K562 (cell line): ENCODE measurements at regions not wholly inside any gene's neighbourhood (a gene's known extent, or its start where the extent isn't known, plus 50 kb on each side); places are given as distances from the start of the nearest gene placed in this dataset.

Experiments
- COPS2 ChIP-seq: fragments of 450-650 bp; conservative IDR thresholded peaks from 2 replicates; pipeline ENCODE4 v1.6.1; 2016; ENCODE audit warnings: mild to moderate bottlenecking, moderate library complexity
- EP300 ChIP-seq: IDR thresholded peaks from 2 replicates; pipeline ENCODE4 v1.6.1; 2012; ENCODE audit warnings: low read length, improper control_type of control experiment
- GATAD2B ChIP-seq: fragments of 450-650 bp; IDR thresholded peaks from 2 replicates; pipeline ENCODE4 v1.6.1; 2017; ENCODE audit warnings: mild to moderate bottlenecking, borderline replicate concordance
- MCM2 ChIP-seq: fragments of 450-650 bp; IDR thresholded peaks from 2 replicates; pipeline ENCODE4 v1.6.1; 2017; ENCODE audit warnings: low read depth, mild to moderate bottlenecking
- NFIC ChIP-seq: fragments of 450-650 bp; IDR thresholded peaks from 2 replicates; pipeline ENCODE4 v1.6.1; 2017; ENCODE audit warnings: mild to moderate bottlenecking, inconsistent platforms
- NR2F6 ChIP-seq: fragments of 450-650 bp; formaldehyde crosslinking; IDR thresholded peaks from 2 replicates; pipeline ENCODE4 v1.4.0; 2020; ENCODE audit warnings: mild to moderate bottlenecking
- POLR2AphosphoS5 ChIP-seq: IDR thresholded peaks from 2 replicates; pipeline ENCODE4 v1.6.1; 2011; ENCODE audit warnings: mild to moderate bottlenecking, low read depth, low read length, moderate library complexity; ENCODE audit not compliant: control insufficient read depth, insufficient read depth
- PRMT5 ChIP-seq: sonication (generic); formaldehyde crosslinking; IDR thresholded peaks from 2 replicates; pipeline ENCODE4 v1.5.0; 2020; ENCODE audit warnings: missing genetic modification reagents
- SPI1 ChIP-seq: IDR thresholded peaks from 2 replicates; pipeline ENCODE4 v1.6.1; 2011; ENCODE audit warnings: low read depth, low read length, control low read depth, borderline replicate concordance
- STAG1 ChIP-seq: sonication (generic); formaldehyde crosslinking; IDR thresholded peaks from 2 replicates; pipeline ENCODE4 v1.5.0; 2020; ENCODE audit warnings: missing genetic modification reagents, borderline replicate concordance
- YY1 ChIP-seq, 3 experiments: IDR thresholded peaks; 2 replicates each; pipeline ENCODE4 v1.6.1; 2011; ENCODE audit warnings: low read length in 2 of 3, mild to moderate bottlenecking in 2 of 3, moderate library complexity in 2 of 3, borderline replicate concordance in 1 of 3, control low read depth in 1 of 3, low read depth in 1 of 3; ENCODE audit not compliant: insufficient read depth in 3 of 3, insufficient replicate concordance in 2 of 3, control insufficient read depth in 1 of 3, insufficient read length in 1 of 3; ENCODE audit errors: extremely low read depth in 1 of 3
- ZC3H11A ChIP-seq: IDR thresholded peaks from 2 replicates; pipeline ENCODE4 v1.6.1; 2012; ENCODE audit warnings: low read depth, low read length, improper control_type of control experiment
- ZNF121 ChIP-seq: sonication (generic); formaldehyde crosslinking; conservative IDR thresholded peaks from 2 replicates; pipeline ENCODE4 v1.8.0; 2022; ENCODE audit warnings: missing genetic modification reagents
- ZNF197 ChIP-seq: fragments of 200-800 bp; sonication (Bioruptor generic); IDR thresholded peaks from 2 replicates; pipeline ENCODE4 v1.6.1; 2016; ENCODE audit warnings: low read depth, missing genetic modification characterization, missing compliant biosample characterization
- ZNF584 ChIP-seq: fragments of 200-800 bp; sonication (Bioruptor generic); IDR thresholded peaks from 2 replicates; pipeline ENCODE4 v1.6.1; 2016; ENCODE audit warnings: low read depth, mild to moderate bottlenecking, missing genetic modification characterization, missing compliant biosample characterization
- ZNF668 ChIP-seq: fragments of 250-450 bp; sonication (Bioruptor Pico); IDR thresholded peaks from 2 replicates; pipeline ENCODE4 v1.8.0; 2022; ENCODE audit warnings: mild to moderate bottlenecking, inconsistent platforms
- ZNF79 ChIP-seq: fragments of 250-450 bp; sonication (Bioruptor Pico); IDR thresholded peaks from 2 replicates; pipeline ENCODE4 v1.4.0; 2020; ENCODE audit warnings: low read depth, mild to moderate bottlenecking, moderate library complexity
- TF ChIP-seq, protein P1 (sequence below): fragments of 250-450 bp; sonication (Bioruptor Pico); IDR thresholded peaks from 2 replicates; pipeline ENCODE4 v1.5.0; 2021; ENCODE audit warnings: mild to moderate bottlenecking, moderate library complexity
- TF ChIP-seq, protein P2 (sequence below): fragments of 450-650 bp; IDR thresholded peaks from 2 replicates; pipeline ENCODE4 v1.6.1; 2018; ENCODE audit not compliant: partially characterized antibody
- TF ChIP-seq, protein P3 (sequence below): sonication (generic); formaldehyde crosslinking; IDR thresholded peaks from 2 replicates; pipeline ENCODE4 v1.8.0; 2022; ENCODE audit warnings: missing genetic modification reagents, mild to moderate bottlenecking, borderline replicate concordance

DNA sequence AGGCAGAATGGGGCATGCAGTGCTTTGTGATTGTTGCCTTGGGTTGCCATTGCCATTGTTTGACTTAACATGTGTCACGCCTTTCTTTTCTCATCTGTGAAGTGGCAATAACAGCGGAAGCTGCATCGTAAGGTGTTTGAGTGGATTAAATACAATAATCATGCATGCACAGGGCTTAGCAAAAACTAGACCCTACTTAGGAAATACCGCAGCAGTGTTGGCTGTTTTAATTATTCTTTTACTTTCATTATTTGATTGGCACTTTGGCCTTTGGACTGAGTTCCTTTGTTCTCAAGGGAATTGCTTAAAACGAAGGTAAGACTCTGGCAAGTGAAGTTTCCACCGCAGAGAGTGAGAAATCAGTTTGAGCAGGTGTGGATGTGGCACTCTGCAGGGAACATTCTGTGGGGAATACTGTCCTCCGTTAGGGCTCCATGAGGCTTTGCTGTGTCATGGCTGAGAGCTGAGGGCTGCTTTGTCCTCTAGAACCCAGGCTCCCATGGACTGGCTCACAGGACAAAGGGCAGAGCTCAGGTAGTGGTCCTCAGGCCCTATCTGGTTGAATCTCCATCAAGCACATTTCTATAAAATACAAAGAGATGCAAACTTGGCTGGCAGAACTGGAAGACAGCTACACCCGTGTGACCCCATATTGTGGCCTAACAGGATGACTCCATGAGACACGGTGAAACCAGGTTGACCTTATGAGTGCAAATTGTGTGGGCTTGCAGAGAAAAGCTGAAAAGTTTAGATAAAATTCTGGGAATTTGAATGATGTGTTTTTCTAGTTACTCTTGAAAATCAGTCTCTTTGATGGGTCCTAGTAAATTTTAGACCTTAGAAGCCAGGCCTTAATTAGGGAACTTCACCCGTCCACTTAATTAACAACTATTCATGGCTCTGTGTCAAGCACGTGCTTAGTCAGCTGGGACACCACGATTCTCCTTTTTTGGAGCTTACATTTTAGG lies 407.2 kb downstream of the KCNRG start (continued):
- TF ChIP-seq, protein P1, sequence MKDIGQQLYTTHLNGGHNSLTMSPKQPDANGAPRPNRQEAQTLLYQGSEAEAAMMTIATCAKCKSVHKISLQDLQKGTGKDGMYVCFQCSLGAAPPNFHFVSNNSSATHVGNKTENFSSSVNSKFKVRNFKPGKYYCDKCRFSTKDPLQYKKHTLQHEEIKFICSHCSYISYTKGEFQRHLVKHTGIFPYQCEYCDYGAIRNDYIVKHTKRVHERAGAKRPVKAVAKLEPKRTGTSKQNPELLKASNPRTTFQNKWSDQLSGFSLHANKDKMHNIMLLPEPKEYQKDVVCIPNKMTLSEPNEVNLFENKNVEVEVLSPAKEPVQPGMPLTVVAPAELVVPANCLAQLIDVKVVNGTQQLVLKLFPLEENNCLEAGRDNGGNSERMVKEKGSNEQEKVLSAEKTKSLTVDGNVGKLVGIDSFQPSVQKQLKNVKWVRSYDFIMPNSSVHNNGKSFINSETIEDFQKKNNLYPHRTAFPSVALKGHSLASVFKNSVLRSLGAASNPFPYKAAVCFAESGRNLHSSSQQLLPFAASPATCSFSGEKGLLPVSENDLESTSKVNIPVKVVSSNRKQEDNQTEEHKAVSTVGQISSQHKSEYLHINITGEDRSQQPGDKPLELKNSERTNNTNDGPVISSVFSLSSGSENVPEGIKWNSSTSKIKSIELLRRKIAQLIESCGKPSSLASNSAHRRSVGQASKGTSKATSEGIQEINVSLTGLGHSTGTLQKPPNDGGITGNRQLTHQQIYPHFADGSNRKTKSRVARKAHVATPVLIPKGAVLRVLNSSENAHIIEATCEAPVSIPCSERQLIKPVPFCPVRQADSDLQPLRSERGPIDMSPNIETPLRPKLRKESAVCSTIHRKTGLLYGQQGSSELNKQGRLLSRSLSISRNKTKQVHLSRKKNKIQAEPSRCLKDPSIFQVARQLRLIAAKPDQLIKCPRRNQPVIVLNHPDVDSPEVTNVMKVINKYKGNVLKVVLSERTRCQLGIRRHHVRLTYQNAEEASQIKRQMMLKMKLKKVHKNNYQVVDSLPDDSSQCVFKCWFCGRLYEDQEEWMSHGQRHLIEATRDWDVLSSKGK (CRISPR knock-in tag): no peak
- TF ChIP-seq ZNF584 (CRISPR knock-in tag) (no peak), COPS2 (no peak), ZNF79 (CRISPR knock-in tag) (no peak), NR2F6 (CRISPR knock-in tag) (no peak), NFIC (peak; percentile 29; the same call in 1 of the 2 replicates), GATAD2B (no peak), PRMT5 (CRISPR knock-in tag) (no peak), POLR2AphosphoS5 (no peak), ZNF197 (no peak), STAG1 (CRISPR knock-in tag) (no peak), ZC3H11A (no peak), YY1 (IDR thresholded peaks at IDR 0.05; ENCODE audit: borderline replicate concordance in 1 of 3, control insufficient read depth in 1 of 3, extremely low read depth in 1 of 3, insufficient read depth in 3 of 3, insufficient read length in 1 of 3, insufficient replicate concordance in 2 of 3, low read depth in 1 of 3, low read length in 2 of 3) (no peak), ZNF668 (CRISPR knock-in tag) (no peak), SPI1 (no peak), ZNF121 (no peak), EP300 (peak; percentile 69; the same call in 1 of the 2 replicates), MCM2 (no peak)
- TF ChIP-seq, protein P2, sequence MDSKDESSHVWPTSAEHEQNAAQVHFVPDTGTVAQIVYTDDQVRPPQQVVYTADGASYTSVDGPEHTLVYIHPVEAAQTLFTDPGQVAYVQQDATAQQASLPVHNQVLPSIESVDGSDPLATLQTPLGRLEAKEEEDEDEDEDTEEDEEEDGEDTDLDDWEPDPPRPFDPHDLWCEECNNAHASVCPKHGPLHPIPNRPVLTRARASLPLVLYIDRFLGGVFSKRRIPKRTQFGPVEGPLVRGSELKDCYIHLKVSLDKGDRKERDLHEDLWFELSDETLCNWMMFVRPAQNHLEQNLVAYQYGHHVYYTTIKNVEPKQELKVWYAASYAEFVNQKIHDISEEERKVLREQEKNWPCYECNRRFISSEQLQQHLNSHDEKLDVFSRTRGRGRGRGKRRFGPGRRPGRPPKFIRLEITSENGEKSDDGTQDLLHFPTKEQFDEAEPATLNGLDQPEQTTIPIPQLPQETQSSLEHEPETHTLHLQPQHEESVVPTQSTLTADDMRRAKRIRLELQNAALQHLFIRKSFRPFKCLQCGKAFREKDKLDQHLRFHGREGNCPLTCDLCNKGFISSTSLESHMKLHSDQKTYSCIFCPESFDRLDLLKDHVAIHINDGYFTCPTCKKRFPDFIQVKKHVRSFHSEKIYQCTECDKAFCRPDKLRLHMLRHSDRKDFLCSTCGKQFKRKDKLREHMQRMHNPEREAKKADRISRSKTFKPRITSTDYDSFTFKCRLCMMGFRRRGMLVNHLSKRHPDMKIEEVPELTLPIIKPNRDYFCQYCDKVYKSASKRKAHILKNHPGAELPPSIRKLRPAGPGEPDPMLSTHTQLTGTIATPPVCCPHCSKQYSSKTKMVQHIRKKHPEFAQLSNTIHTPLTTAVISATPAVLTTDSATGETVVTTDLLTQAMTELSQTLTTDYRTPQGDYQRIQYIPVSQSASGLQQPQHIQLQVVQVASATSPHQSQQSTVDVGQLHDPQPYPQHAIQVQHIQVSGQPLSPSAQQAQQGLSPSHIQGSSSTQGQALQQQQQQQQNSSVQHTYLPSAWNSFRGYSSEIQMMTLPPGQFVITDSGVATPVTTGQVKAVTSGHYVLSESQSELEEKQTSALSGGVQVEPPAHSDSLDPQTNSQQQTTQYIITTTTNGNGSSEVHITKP: no peak
- TF ChIP-seq, protein P3, sequence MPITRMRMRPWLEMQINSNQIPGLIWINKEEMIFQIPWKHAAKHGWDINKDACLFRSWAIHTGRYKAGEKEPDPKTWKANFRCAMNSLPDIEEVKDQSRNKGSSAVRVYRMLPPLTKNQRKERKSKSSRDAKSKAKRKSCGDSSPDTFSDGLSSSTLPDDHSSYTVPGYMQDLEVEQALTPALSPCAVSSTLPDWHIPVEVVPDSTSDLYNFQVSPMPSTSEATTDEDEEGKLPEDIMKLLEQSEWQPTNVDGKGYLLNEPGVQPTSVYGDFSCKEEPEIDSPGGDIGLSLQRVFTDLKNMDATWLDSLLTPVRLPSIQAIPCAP (CRISPR knock-in tag): no peak
